ENCODE measurements at regions not wholly inside any gene's neighbourhood (a gene's known extent, or its start where the extent isn't known, plus 50 kb on each side); places are given as distances from the start of the nearest gene placed in this dataset.

- Histone ChIP-seq H3K36me3 (no peaks in the 10 kb centered on the region), H3K9me3 (no peaks in the 10 kb centered on the region), H3K4me3 (no peak overlapping the region), H3K4me1 (peaks cover 0 to 6% (median 0%) of the 10 kb centered on the region in 4 donors), H3K27ac (no peak overlapping the region), H3K27me3 (no peaks in the 10 kb centered on the region)
- no peak for DNase-seq
- WGBS, 2 donors (ENCODE audit: low coverage in 1 of 2), result 88 to 91% methylated on average over 4 of the region's 4 CpGs
- intact Hi-C loops (cut with DNase I; ENCODE audit: low total_unique reads) (no loop called here), in situ Hi-C loops (cut with MboI; ENCODE audit: low pct_ligation_motif_present in 1 of 4, low pct_unique_long_range_greater_than_20kb in 1 of 4, low sequenced_read_pairs in 3 of 4) (no loop called here)
- TF ChIP-seq POLR2A (IDR thresholded peaks at IDR 0.05), result no peak
- no peak for TF ChIP-seq CTCF (IDR thresholded peaks at IDR 0.05)
- no peak for TF ChIP-seq EP300 (IDR thresholded peaks at IDR 0.05; ENCODE audit: low read depth)
- no peak for TF ChIP-seq POLR2AphosphoS5 (IDR thresholded peaks at IDR 0.05)
Observed at GRCh38 chr9:90090997-90091396, 486.2 kb downstream of the GADD45G start.

GRCh38 chr9:90092508-90092907, 487.7 kb downstream of the GADD45G start:
- H3K27me3 ChIP-seq, result no peaks in the 10 kb centered on the region
- TF ChIP-seq POLR2AphosphoS5 (IDR thresholded peaks at IDR 0.05), result no peak
- no peak for TF ChIP-seq POLR2A (IDR thresholded peaks at IDR 0.05)
- no peak for TF ChIP-seq CTCF (IDR thresholded peaks at IDR 0.05)
- no peak for TF ChIP-seq EP300 (IDR thresholded peaks at IDR 0.05; ENCODE audit: low read depth)
- no peaks in the 10 kb centered on the region for H3K36me3 ChIP-seq
- H3K4me1 ChIP-seq, result no peaks in the 10 kb centered on the region
- H3K9me3 ChIP-seq, result no peaks in the 10 kb centered on the region
- intact Hi-C loops (cut with DNase I; ENCODE audit: low total_unique reads), result no loop called here
- H3K27ac ChIP-seq, result no peak overlapping the region
- no peak for DNase-seq
- H3K4me3 ChIP-seq, result no peak overlapping the region
- in situ Hi-C loops (cut with MboI; ENCODE audit: low pct_ligation_motif_present in 1 of 4, low pct_unique_long_range_greater_than_20kb in 1 of 4, low sequenced_read_pairs in 3 of 4), result no loop called here
- WGBS, 2 donors (ENCODE audit: low coverage in 1 of 2), result 66% methylated on average over 4 of the region's 4 CpGs; no CpG with 5 or more reads in 1 of the 2 donors

- no peak overlapping the region for H3K27ac ChIP-seq
- DNase-seq, result peak; percentile 23
- H3K4me3 ChIP-seq, result no peak overlapping the region
- no peaks in the 10 kb centered on the region for H3K4me1 ChIP-seq
- in situ Hi-C loops (cut with MboI; ENCODE audit: low pct_ligation_motif_present in 1 of 4, low pct_unique_long_range_greater_than_20kb in 1 of 4, low sequenced_read_pairs in 3 of 4), result no loop called here
- no peaks in the 10 kb centered on the region for H3K27me3 ChIP-seq
- intact Hi-C loops (cut with DNase I; ENCODE audit: low total_unique reads), result no loop called here
- no peaks in the 10 kb centered on the region for H3K36me3 ChIP-seq
- no peak for TF ChIP-seq POLR2AphosphoS5 (IDR thresholded peaks at IDR 0.05)
- no peak for TF ChIP-seq POLR2A (IDR thresholded peaks at IDR 0.05)
- TF ChIP-seq EP300 (IDR thresholded peaks at IDR 0.05; ENCODE audit: low read depth), result no peak
- no peak for TF ChIP-seq CTCF (IDR thresholded peaks at IDR 0.05)
- WGBS, 2 donors (ENCODE audit: low coverage in 1 of 2), result 31 to 50% methylated on average over 1 to 11 of the region's 11 CpGs
- H3K9me3 ChIP-seq, result no peaks in the 10 kb centered on the region
Observed at GRCh38 chr9:90095682-90096081, 490.9 kb downstream of the GADD45G start.

GRCh38 chr9:90097237-90097636, 492.4 kb downstream of the GADD45G start:
- H3K9me3 ChIP-seq, result no peaks in the 10 kb centered on the region
- H3K27me3 ChIP-seq, result no peaks in the 10 kb centered on the region
- no peaks in the 10 kb centered on the region for H3K36me3 ChIP-seq
- H3K4me1 ChIP-seq, result peaks cover 0 to 4% (median 2%) of the 10 kb centered on the region in 4 donors
- no peak for DNase-seq
- 87 to 94% methylated on average over 6 to 7 of the region's 7 CpGs for WGBS, 2 donors (ENCODE audit: low coverage in 1 of 2)
- no peak for TF ChIP-seq POLR2AphosphoS5 (IDR thresholded peaks at IDR 0.05)
- no peak for TF ChIP-seq POLR2A (IDR thresholded peaks at IDR 0.05)
- TF ChIP-seq CTCF (IDR thresholded peaks at IDR 0.05), result no peak
- no peak for TF ChIP-seq EP300 (IDR thresholded peaks at IDR 0.05; ENCODE audit: low read depth)
- no peak overlapping the region for H3K27ac ChIP-seq
- H3K4me3 ChIP-seq, result no peak overlapping the region
- in situ Hi-C loops (cut with MboI; ENCODE audit: low pct_ligation_motif_present in 1 of 4, low pct_unique_long_range_greater_than_20kb in 1 of 4, low sequenced_read_pairs in 3 of 4), result no loop called here
- intact Hi-C loops (cut with DNase I; ENCODE audit: low total_unique reads), result no loop called here
